Neural progenitor cell (in vitro differentiated cells): ENCODE measurements at regions not wholly inside any gene's neighbourhood (a gene's known extent, or its start where the extent isn't known, plus 50 kb on each side); places are given as distances from the start of the nearest gene placed in this dataset.
A peak's percentile ranks its signal among the peaks of the same experiment; 100 is the strongest.

ENCODE experiments used
- DNase-seq: peaks from one replicate; pipeline ENCODE4 v3.0.0-alpha.2; 2016; ENCODE audit warnings: low spot score
- H2AFZ ChIP-seq: fragments of 200-600 bp; sonication (generic); replicated peaks from 2 replicates; pipeline ENCODE4 v1.6.1; 2016; ENCODE audit warnings: antibody characterized with exemption
- H3F3A ChIP-seq: fragments of 200-600 bp; sonication (generic); 2 replicates; pipeline ENCODE4 v1.6.1; 2016; ENCODE audit warnings: antibody characterized with exemption, low read depth
- H3K27ac ChIP-seq: fragments of 200-600 bp; sonication (generic); 2 replicates; pipeline ENCODE4 v1.5.1; 2016; ENCODE audit warnings: mild to moderate bottlenecking
- H3K27me3 ChIP-seq: fragments of 200-600 bp; sonication (generic); 2 replicates; pipeline ENCODE4 v1.6.1; 2016; ENCODE audit warnings: mild to moderate bottlenecking, moderate library complexity
- H3K36me3 ChIP-seq: fragments of 200-600 bp; sonication (generic); 2 replicates; pipeline ENCODE4 v1.5.1; 2016
- H3K4me1 ChIP-seq: fragments of 200-600 bp; sonication (generic); 2 replicates; pipeline ENCODE4 v1.6.1; 2016; ENCODE audit warnings: mixed run types
- H3K4me2 ChIP-seq: fragments of 200-600 bp; sonication (generic); 2 replicates; pipeline ENCODE4 v1.6.1; 2016
- H3K4me3 ChIP-seq: fragments of 200-600 bp; sonication (generic); 2 replicates; pipeline ENCODE4 v1.5.1; 2016
- H3K79me2 ChIP-seq: fragments of 200-600 bp; sonication (generic); 2 replicates; pipeline ENCODE4 v1.6.1; 2016; ENCODE audit warnings: low read depth
- H3K9ac ChIP-seq: fragments of 200-600 bp; sonication (generic); 2 replicates; pipeline ENCODE4 v1.6.1; 2016
- H3K9me3 ChIP-seq: fragments of 200-600 bp; sonication (generic); 2 replicates; pipeline ENCODE4 v1.5.1; 2016; ENCODE audit warnings: low read depth
- H4K20me1 ChIP-seq: fragments of 200-600 bp; sonication (generic); 2 replicates; pipeline ENCODE4 v1.6.1; 2016; ENCODE audit warnings: low read depth
- H3K27ac Mint-ChIP-seq: 3 replicates; pipeline ENCODE4 v1.8.0; 2021; ENCODE audit warnings: mixed read lengths
- H3K27me3 Mint-ChIP-seq: 2 replicates; pipeline ENCODE4 v1.8.0; 2022; ENCODE audit warnings: low read depth, mild to moderate bottlenecking, inconsistent platforms, moderate library complexity, mixed read lengths; ENCODE audit not compliant: insufficient read depth
- H3K36me3 Mint-ChIP-seq: 3 replicates; pipeline ENCODE4 v1.8.0; 2021; ENCODE audit warnings: mixed read lengths
- H3K4me1 Mint-ChIP-seq: 3 replicates; pipeline ENCODE4 v1.8.0; 2021; ENCODE audit warnings: mixed read lengths
- H3K4me3 Mint-ChIP-seq: 3 replicates; pipeline ENCODE4 v1.8.0; 2021; ENCODE audit warnings: mild to moderate bottlenecking, moderate library complexity, mixed read lengths
- H3K9me3 Mint-ChIP-seq: 3 replicates; pipeline ENCODE4 v1.8.0; 2020; ENCODE audit warnings: mixed read lengths
- CTCF ChIP-seq: fragments of 200-600 bp; sonication (generic); IDR thresholded peaks from 2 replicates; pipeline ENCODE4 v1.5.1; 2017; ENCODE audit warnings: antibody characterized with exemption, mild to moderate bottlenecking
- EZH2 ChIP-seq: fragments of 200-600 bp; sonication (generic); IDR thresholded peaks from 2 replicates; pipeline ENCODE4 v1.6.1; 2017; ENCODE audit warnings: antibody characterized with exemption, mild to moderate bottlenecking, moderate library complexity
- EZH2phosphoT487 ChIP-seq: fragments of 200-600 bp; sonication (generic); IDR thresholded peaks from 2 replicates; pipeline ENCODE4 v1.6.1; 2017; ENCODE audit warnings: antibody characterized with exemption

- no peak for DNase-seq
- H3K9me3 Mint-ChIP-seq, result no peaks in the 10 kb centered on the region
- no peaks in the 10 kb centered on the region for H3K36me3 Mint-ChIP-seq
- no peaks in the 10 kb centered on the region for H3K27me3 Mint-ChIP-seq
- TF ChIP-seq EZH2 (no peak), CTCF (no peak), EZH2phosphoT487 (no peak)
- no peaks in the 10 kb centered on the region for H3K4me1 Mint-ChIP-seq
- Histone ChIP-seq H3K9me3 (no peaks in the 10 kb centered on the region), H3K4me1 (no peaks in the 10 kb centered on the region), H3K4me3 (no peak overlapping the region), H3K36me3 (no peaks in the 10 kb centered on the region), H2AFZ (no peak overlapping the region), H3K79me2 (no peaks in the 10 kb centered on the region), H3K4me2 (no peak overlapping the region), H3F3A (no peaks in the 10 kb centered on the region), H4K20me1 (no peaks in the 10 kb centered on the region), H3K9ac (no peak overlapping the region), H3K27ac (no peak overlapping the region), H3K27me3 (no peaks in the 10 kb centered on the region)
- H3K4me3 Mint-ChIP-seq, result no peak overlapping the region
- no peak overlapping the region for H3K27ac Mint-ChIP-seq
Measured at GRCh38 chr2:53075760-53076159, 691.8 kb upstream of the CHAC2 start.

GRCh38 chr2:53067533-53067932 is 700.1 kb upstream of the CHAC2 start:
- Mint-ChIP-seq H3K4me1 (no peaks in the 10 kb centered on the region), H3K27me3 (peaks cover 2% of the 10 kb centered on the region), H3K4me3 (no peak overlapping the region), H3K36me3 (no peaks in the 10 kb centered on the region), H3K9me3 (no peaks in the 10 kb centered on the region), H3K27ac (no peak overlapping the region)
- no peaks in the 10 kb centered on the region for H3K9me3 ChIP-seq
- TF ChIP-seq CTCF, result no peak
- no peak for TF ChIP-seq EZH2phosphoT487
- no peak for TF ChIP-seq EZH2
- H3F3A ChIP-seq, result no peaks in the 10 kb centered on the region
- H3K4me1 ChIP-seq, result no peaks in the 10 kb centered on the region
- H3K79me2 ChIP-seq, result no peaks in the 10 kb centered on the region
- H3K27ac ChIP-seq, result no peak overlapping the region
- no peaks in the 10 kb centered on the region for H3K27me3 ChIP-seq
- no peaks in the 10 kb centered on the region for H4K20me1 ChIP-seq
- H3K4me2 ChIP-seq, result no peak overlapping the region
- no peaks in the 10 kb centered on the region for H3K36me3 ChIP-seq
- H3K4me3 ChIP-seq, result no peak overlapping the region
- no peak overlapping the region for H3K9ac ChIP-seq
- DNase-seq, result no peak
- H2AFZ ChIP-seq, result peak overlapping the region; percentile 30

- Mint-ChIP-seq H3K36me3 (no peaks in the 10 kb centered on the region), H3K9me3 (no peaks in the 10 kb centered on the region), H3K4me3 (no peak overlapping the region), H3K27me3 (peaks cover 2% of the 10 kb centered on the region), H3K4me1 (no peaks in the 10 kb centered on the region), H3K27ac (no peak overlapping the region)
- no peaks in the 10 kb centered on the region for H3K79me2 ChIP-seq
- H3K27me3 ChIP-seq, result no peaks in the 10 kb centered on the region
- H3K9ac ChIP-seq, result no peak overlapping the region
- H3K36me3 ChIP-seq, result no peaks in the 10 kb centered on the region
- no peaks in the 10 kb centered on the region for H3F3A ChIP-seq
- no peaks in the 10 kb centered on the region for H4K20me1 ChIP-seq
- H3K9me3 ChIP-seq, result no peaks in the 10 kb centered on the region
- H3K4me3 ChIP-seq, result no peak overlapping the region
- H2AFZ ChIP-seq, result peak overlapping the region; percentile 30
- TF ChIP-seq EZH2phosphoT487 (no peak), EZH2 (no peak), CTCF (no peak)
- H3K27ac ChIP-seq, result no peak overlapping the region
- H3K4me1 ChIP-seq, result no peaks in the 10 kb centered on the region
- H3K4me2 ChIP-seq, result no peak overlapping the region
- DNase-seq, result no peak
Measured at GRCh38 chr2:53067056-53067455, 700.5 kb upstream of the CHAC2 start.

GRCh38 chr2:53064154-53064553 is 703.5 kb upstream of the CHAC2 start:
- Histone ChIP-seq H3K4me1 (no peaks in the 10 kb centered on the region), H4K20me1 (no peaks in the 10 kb centered on the region), H3K9ac (no peak overlapping the region), H3K27ac (no peak overlapping the region), H3K4me2 (no peak overlapping the region), H3K27me3 (no peaks in the 10 kb centered on the region), H3K79me2 (no peaks in the 10 kb centered on the region), H3K36me3 (no peaks in the 10 kb centered on the region), H2AFZ (no peak overlapping the region), H3K4me3 (no peak overlapping the region), H3K9me3 (no peaks in the 10 kb centered on the region), H3F3A (no peaks in the 10 kb centered on the region)
- no peaks in the 10 kb centered on the region for H3K4me1 Mint-ChIP-seq
- no peak overlapping the region for H3K27ac Mint-ChIP-seq
- TF ChIP-seq CTCF, result no peak
- H3K27me3 Mint-ChIP-seq, result no peaks in the 10 kb centered on the region
- no peak overlapping the region for H3K4me3 Mint-ChIP-seq
- H3K9me3 Mint-ChIP-seq, result no peaks in the 10 kb centered on the region
- DNase-seq, result no peak
- H3K36me3 Mint-ChIP-seq, result no peaks in the 10 kb centered on the region
